LNCAP (cell line): ENCODE measurements at regions not wholly inside any gene's neighbourhood (a gene's known extent, or its start where the extent isn't known, plus 50 kb on each side); places are given as distances from the start of the nearest gene placed in this dataset.

ENCODE experiments used
- TF ChIP-seq, protein P1 (sequence below): fragments of 450-650 bp; IDR thresholded peaks from 2 replicates; pipeline ENCODE4 v1.5.1; 2017; ENCODE audit warnings: mild to moderate bottlenecking

- TF ChIP-seq, protein P1, sequence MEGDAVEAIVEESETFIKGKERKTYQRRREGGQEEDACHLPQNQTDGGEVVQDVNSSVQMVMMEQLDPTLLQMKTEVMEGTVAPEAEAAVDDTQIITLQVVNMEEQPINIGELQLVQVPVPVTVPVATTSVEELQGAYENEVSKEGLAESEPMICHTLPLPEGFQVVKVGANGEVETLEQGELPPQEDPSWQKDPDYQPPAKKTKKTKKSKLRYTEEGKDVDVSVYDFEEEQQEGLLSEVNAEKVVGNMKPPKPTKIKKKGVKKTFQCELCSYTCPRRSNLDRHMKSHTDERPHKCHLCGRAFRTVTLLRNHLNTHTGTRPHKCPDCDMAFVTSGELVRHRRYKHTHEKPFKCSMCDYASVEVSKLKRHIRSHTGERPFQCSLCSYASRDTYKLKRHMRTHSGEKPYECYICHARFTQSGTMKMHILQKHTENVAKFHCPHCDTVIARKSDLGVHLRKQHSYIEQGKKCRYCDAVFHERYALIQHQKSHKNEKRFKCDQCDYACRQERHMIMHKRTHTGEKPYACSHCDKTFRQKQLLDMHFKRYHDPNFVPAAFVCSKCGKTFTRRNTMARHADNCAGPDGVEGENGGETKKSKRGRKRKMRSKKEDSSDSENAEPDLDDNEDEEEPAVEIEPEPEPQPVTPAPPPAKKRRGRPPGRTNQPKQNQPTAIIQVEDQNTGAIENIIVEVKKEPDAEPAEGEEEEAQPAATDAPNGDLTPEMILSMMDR = no peak
These were observed 327.6 kb downstream of the TBC1D4 start for GRCh38 chr13:75154331-75154730.

DNA sequence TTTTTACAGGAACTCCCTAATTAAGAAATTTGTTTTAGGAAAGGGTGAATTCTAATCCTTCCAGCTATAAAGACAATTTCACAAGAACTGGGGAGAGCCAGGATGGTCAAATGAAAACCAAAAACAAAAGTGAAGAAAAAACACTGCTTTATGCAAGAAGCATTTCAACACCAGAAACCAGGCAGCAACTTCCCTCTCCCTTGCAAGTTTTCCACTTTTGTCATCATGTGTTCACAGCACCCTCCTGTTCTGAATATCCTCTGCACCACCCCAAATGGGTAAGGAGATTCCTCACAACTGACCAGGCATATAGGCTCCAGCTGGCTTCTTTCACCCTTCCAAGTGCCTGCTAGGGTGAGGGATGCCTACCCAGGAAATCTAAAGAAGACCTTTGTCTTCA lies 328.1 kb downstream of the TBC1D4 start:
- TF ChIP-seq, protein P1 = no peak

- TF ChIP-seq, protein P1 = no peak
These were observed 328.6 kb downstream of the TBC1D4 start for GRCh38 chr13:75153386-75153785.

- TF ChIP-seq, protein P1 = no peak
These were observed 330.8 kb downstream of the TBC1D4 start for GRCh38 chr13:75151081-75151643.

DNA sequence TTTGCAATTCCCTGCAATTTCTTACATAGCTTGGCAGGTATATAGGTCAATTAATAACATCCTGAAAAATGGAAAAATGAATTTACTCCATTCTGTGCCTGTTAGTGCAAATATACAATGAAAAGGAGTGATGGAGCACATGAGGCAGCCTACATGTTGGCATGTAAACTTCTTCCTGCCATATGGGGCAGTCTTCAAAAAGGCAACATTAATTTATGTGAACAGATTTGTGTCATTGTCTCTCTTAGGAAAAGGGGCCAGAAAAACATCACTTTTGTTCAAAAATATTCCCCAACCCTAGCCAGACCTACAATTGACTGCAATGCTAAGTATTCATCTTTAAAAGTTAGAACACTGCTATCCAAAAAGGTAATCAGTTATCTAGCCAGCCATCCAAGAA lies 332.2 kb downstream of the TBC1D4 start:
- TF ChIP-seq, protein P1 = no peak

GRCh38 chr13:75147946-75148345 lies 334.0 kb downstream of the TBC1D4 start:
- TF ChIP-seq, protein P1 = no peak

- TF ChIP-seq, protein P1 = no peak
These were observed 335.5 kb downstream of the TBC1D4 start for GRCh38 chr13:75146436-75146835.

- TF ChIP-seq, protein P1 = no peak
These were observed 336.0 kb downstream of the TBC1D4 start for GRCh38 chr13:75145927-75146326.
